SK-N-SH treated with all-trans-retinoic acid at 6 μM for 48 hours (cell line): ENCODE measurements at regions not wholly inside any gene's neighbourhood (a gene's known extent, or its start where the extent isn't known, plus 50 kb on each side); places are given as distances from the start of the nearest gene placed in this dataset.

Source experiments
- ARNTL ChIP-seq: fragments of 450-650 bp; formaldehyde crosslinking; IDR thresholded peaks from 2 replicates; pipeline ENCODE4 v1.5.0; 2020; ENCODE audit warnings: low read depth, mild to moderate bottlenecking, moderate library complexity, borderline replicate concordance
- BACH2 ChIP-seq: fragments of 250-450 bp; sonication (Bioruptor Pico); IDR thresholded peaks from 2 replicates; pipeline ENCODE4 v1.9.0; 2021; ENCODE audit warnings: mild to moderate bottlenecking, borderline replicate concordance
- CSDC2 ChIP-seq: fragments of 250-450 bp; sonication (Bioruptor Pico); IDR thresholded peaks from 2 replicates; pipeline ENCODE4 v1.5.0; 2020; ENCODE audit warnings: mild to moderate bottlenecking, moderate library complexity
- ESRRG ChIP-seq: fragments of 250-450 bp; sonication (Bioruptor Pico); IDR thresholded peaks from 2 replicates; pipeline ENCODE4 v1.6.1; 2021; ENCODE audit warnings: mild to moderate bottlenecking
- PPARA ChIP-seq: fragments of 250-450 bp; sonication (Bioruptor Pico); IDR thresholded peaks from 2 replicates; pipeline ENCODE4 v1.5.0; 2020; ENCODE audit warnings: mild to moderate bottlenecking, borderline replicate concordance
- RARB ChIP-seq: fragments of 250-450 bp; sonication (Bioruptor Pico); IDR thresholded peaks from 2 replicates; pipeline ENCODE4 v1.8.0; 2021; ENCODE audit warnings: mild to moderate bottlenecking, moderate library complexity
- SNAI2 ChIP-seq: fragments of 250-450 bp; sonication (Bioruptor Pico); IDR thresholded peaks from 2 replicates; pipeline ENCODE4 v1.5.0; 2020; ENCODE audit warnings: mild to moderate bottlenecking, moderate library complexity
- TCF4 ChIP-seq: fragments of 250-450 bp; sonication (Bioruptor Pico); IDR thresholded peaks from 2 replicates; pipeline ENCODE4 v1.8.0; 2021; ENCODE audit warnings: mild to moderate bottlenecking, moderate library complexity, borderline replicate concordance
- TOX ChIP-seq: fragments of 250-450 bp; sonication (Bioruptor Pico); IDR thresholded peaks from 2 replicates; pipeline ENCODE4 v1.8.0; 2021; ENCODE audit warnings: mild to moderate bottlenecking, moderate library complexity, borderline replicate concordance
- ZFP30 ChIP-seq: fragments of 450-650 bp; formaldehyde crosslinking; IDR thresholded peaks from 2 replicates; pipeline ENCODE4 v1.5.0; 2022; ENCODE audit warnings: mild to moderate bottlenecking, moderate library complexity
- ZNF70 ChIP-seq: fragments of 450-650 bp; formaldehyde crosslinking; IDR thresholded peaks from 2 replicates; pipeline ENCODE4 v1.5.0; 2020; ENCODE audit warnings: mild to moderate bottlenecking, moderate library complexity
- TF ChIP-seq, protein P1 (sequence below): fragments of 250-450 bp; sonication (Bioruptor Pico); IDR thresholded peaks from 2 replicates; pipeline ENCODE4 v1.5.1; 2020; ENCODE audit warnings: low read depth, mild to moderate bottlenecking, moderate library complexity
- TF ChIP-seq, protein P2 (sequence below): fragments of 250-450 bp; sonication (Bioruptor Pico); IDR thresholded peaks from 2 replicates; pipeline ENCODE4 v1.8.0; 2020; ENCODE audit warnings: mild to moderate bottlenecking, moderate library complexity, borderline replicate concordance
- TF ChIP-seq, protein P3 (sequence below): fragments of 250-450 bp; sonication (Bioruptor Pico); IDR thresholded peaks from 2 replicates; pipeline ENCODE4 v1.5.0; 2020; ENCODE audit warnings: mild to moderate bottlenecking, moderate library complexity

DNA sequence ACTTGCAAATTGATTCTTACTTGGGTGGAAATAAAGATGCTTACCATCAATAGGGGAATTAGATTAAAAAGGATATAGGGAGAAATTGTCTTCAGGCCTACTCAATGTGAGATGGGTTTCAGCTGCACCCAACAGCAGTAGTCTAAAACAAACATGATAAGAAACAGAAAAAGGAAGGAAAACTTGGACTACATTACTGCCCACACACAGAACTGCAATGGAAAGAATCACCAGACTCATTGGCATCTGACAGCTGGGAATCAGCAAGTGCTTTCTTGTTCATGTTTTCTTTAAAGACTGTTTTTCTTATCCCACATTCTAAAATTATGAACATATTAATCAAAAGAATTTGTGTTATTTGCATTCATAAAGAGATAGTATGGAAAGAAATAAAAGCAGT, 144.2 kb downstream of the LRIG3 start:
- TF ChIP-seq, protein P1, sequence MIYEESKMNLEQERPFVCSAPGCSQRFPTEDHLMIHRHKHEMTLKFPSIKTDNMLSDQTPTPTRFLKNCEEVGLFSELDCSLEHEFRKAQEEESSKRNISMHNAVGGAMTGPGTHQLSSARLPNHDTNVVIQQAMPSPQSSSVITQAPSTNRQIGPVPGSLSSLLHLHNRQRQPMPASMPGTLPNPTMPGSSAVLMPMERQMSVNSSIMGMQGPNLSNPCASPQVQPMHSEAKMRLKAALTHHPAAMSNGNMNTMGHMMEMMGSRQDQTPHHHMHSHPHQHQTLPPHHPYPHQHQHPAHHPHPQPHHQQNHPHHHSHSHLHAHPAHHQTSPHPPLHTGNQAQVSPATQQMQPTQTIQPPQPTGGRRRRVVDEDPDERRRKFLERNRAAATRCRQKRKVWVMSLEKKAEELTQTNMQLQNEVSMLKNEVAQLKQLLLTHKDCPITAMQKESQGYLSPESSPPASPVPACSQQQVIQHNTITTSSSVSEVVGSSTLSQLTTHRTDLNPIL (CRISPR knock-in tag): no peak
- TF ChIP-seq ZFP30 (CRISPR knock-in tag) (no peak), TCF4 (CRISPR knock-in tag) (no peak), SNAI2 (CRISPR knock-in tag) (no peak), ARNTL (CRISPR knock-in tag) (no peak), PPARA (no peak), TOX (CRISPR knock-in tag) (no peak), ZNF70 (CRISPR knock-in tag) (no peak), CSDC2 (CRISPR knock-in tag) (no peak), ESRRG (no peak), RARB (no peak), BACH2 (no peak)
- TF ChIP-seq, protein P2, sequence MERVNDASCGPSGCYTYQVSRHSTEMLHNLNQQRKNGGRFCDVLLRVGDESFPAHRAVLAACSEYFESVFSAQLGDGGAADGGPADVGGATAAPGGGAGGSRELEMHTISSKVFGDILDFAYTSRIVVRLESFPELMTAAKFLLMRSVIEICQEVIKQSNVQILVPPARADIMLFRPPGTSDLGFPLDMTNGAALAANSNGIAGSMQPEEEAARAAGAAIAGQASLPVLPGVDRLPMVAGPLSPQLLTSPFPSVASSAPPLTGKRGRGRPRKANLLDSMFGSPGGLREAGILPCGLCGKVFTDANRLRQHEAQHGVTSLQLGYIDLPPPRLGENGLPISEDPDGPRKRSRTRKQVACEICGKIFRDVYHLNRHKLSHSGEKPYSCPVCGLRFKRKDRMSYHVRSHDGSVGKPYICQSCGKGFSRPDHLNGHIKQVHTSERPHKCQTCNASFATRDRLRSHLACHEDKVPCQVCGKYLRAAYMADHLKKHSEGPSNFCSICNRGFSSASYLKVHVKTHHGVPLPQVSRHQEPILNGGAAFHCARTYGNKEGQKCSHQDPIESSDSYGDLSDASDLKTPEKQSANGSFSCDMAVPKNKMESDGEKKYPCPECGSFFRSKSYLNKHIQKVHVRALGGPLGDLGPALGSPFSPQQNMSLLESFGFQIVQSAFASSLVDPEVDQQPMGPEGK (CRISPR knock-in tag): no peak
- TF ChIP-seq, protein P3, sequence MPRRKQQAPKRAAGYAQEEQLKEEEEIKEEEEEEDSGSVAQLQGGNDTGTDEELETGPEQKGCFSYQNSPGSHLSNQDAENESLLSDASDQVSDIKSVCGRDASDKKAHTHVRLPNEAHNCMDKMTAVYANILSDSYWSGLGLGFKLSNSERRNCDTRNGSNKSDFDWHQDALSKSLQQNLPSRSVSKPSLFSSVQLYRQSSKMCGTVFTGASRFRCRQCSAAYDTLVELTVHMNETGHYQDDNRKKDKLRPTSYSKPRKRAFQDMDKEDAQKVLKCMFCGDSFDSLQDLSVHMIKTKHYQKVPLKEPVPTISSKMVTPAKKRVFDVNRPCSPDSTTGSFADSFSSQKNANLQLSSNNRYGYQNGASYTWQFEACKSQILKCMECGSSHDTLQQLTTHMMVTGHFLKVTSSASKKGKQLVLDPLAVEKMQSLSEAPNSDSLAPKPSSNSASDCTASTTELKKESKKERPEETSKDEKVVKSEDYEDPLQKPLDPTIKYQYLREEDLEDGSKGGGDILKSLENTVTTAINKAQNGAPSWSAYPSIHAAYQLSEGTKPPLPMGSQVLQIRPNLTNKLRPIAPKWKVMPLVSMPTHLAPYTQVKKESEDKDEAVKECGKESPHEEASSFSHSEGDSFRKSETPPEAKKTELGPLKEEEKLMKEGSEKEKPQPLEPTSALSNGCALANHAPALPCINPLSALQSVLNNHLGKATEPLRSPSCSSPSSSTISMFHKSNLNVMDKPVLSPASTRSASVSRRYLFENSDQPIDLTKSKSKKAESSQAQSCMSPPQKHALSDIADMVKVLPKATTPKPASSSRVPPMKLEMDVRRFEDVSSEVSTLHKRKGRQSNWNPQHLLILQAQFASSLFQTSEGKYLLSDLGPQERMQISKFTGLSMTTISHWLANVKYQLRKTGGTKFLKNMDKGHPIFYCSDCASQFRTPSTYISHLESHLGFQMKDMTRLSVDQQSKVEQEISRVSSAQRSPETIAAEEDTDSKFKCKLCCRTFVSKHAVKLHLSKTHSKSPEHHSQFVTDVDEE: no peak
